ENCODE measurements at regions not wholly inside any gene's neighbourhood (a gene's known extent, or its start where the extent isn't known, plus 50 kb on each side); places are given as distances from the start of the nearest gene placed in this dataset.

- TF ChIP-seq CTCF (conservative IDR thresholded peaks at IDR 0.05) (no peak), ZFX (IDR thresholded peaks at IDR 0.05) (no peak)
Measured at GRCh38 chr6:4012826-4013225, 66.1 kb downstream of the FAM217A start.

Measured in C4-2B (cell line).